IMR-90 (cell line): ENCODE measurements at regions not wholly inside any gene's neighbourhood (a gene's known extent, or its start where the extent isn't known, plus 50 kb on each side); places are given as distances from the start of the nearest gene placed in this dataset.

ENCODE experiments used
- ATAC-seq: fragments of 200-7000 bp; cut with Tn5 transposase; 2 replicates; pipeline ENCODE4 v1.9.1; 2020; ENCODE audit warnings: low read depth, mild to moderate bottlenecking, moderate library complexity
- BruUV-seq: library from RNA; stranded (reverse); fragments of 400-500 nt; replicated peaks from 2 replicates; lab custom pipeline; 2021; lab: Mats Ljungman, UMichigan
- CTCF ChIA-PET: fragments of 300-600 bp; formaldehyde crosslinking; extraction: SDS; loops from one replicate; lab custom pipeline; 2021; ENCODE audit warnings: antibody characterized with exemption; lab: Yijun Ruan, JAX
- POLR2A ChIA-PET: fragments of 300-600 bp; sonication (Branson Sonifier 250); formaldehyde crosslinking; loops from one replicate; lab custom pipeline; 2022; ENCODE audit warnings: antibody characterized with exemption; ENCODE audit not compliant: unreplicated experiment; lab: Charles Lee
- DNase-seq: peaks from one replicate; pipeline ENCODE4 v3.0.0; 2013
- H2AFZ ChIP-seq: replicated peaks from 2 replicates; pipeline ENCODE3; 2013; ENCODE audit warnings: low read length, mild to moderate bottlenecking; ENCODE audit not compliant: poor library complexity
- H2AK5ac ChIP-seq: 2 replicates; pipeline ENCODE4 v1.6.1; 2013; ENCODE audit warnings: low read depth, low read length, inconsistent platforms
- H2AK9ac ChIP-seq: replicated peaks from 2 replicates; pipeline ENCODE3; 2013; ENCODE audit warnings: mild to moderate bottlenecking, low read depth, low read length, moderate library complexity; ENCODE audit not compliant: poor library complexity
- H2BK120ac ChIP-seq: 2 replicates; pipeline ENCODE4 v1.6.1; 2013; ENCODE audit warnings: low read depth, low read length, inconsistent platforms
- H2BK15ac ChIP-seq: 3 replicates; pipeline ENCODE4 v1.6.1; 2013; ENCODE audit warnings: low read depth, low read length, inconsistent platforms
- H2BK20ac ChIP-seq: 2 replicates; pipeline ENCODE4 v1.6.1; 2013; ENCODE audit warnings: low read depth, mild to moderate bottlenecking, inconsistent platforms, low read length, moderate library complexity
- H2BK5ac ChIP-seq: 2 replicates; pipeline ENCODE4 v1.6.1; 2013; ENCODE audit warnings: mild to moderate bottlenecking, low read depth, low read length, inconsistent platforms; ENCODE audit not compliant: poor library complexity, severe bottlenecking
- H3K14ac ChIP-seq: replicated peaks from 2 replicates; pipeline ENCODE4 v1.6.1; 2013; ENCODE audit warnings: low read depth, low read length, inconsistent platforms
- H3K18ac ChIP-seq: 2 replicates; pipeline ENCODE4 v1.6.1; 2013; ENCODE audit warnings: low read depth, low read length, control low read depth
- H3K23ac ChIP-seq: 2 replicates; pipeline ENCODE4 v1.6.1; 2013; ENCODE audit warnings: low read depth, low read length, inconsistent platforms
- H3K27ac ChIP-seq: 2 replicates; pipeline ENCODE4 v1.5.1; 2013; ENCODE audit warnings: mild to moderate bottlenecking, control low read depth, low read length; ENCODE audit not compliant: insufficient read depth
- H3K27me3 ChIP-seq: 2 replicates; pipeline ENCODE4 v1.6.1; 2013; ENCODE audit warnings: low read length; ENCODE audit not compliant: control insufficient read depth, insufficient read depth
- H3K36me3 ChIP-seq: 2 replicates; pipeline ENCODE4 v1.6.1; 2013; ENCODE audit warnings: low read length, mixed read lengths; ENCODE audit not compliant: control insufficient read depth, insufficient read depth
- H3K4ac ChIP-seq: 2 replicates; pipeline ENCODE4 v1.6.1; 2013; ENCODE audit warnings: low read depth, low read length, inconsistent platforms
- H3K4me1 ChIP-seq: 2 replicates; pipeline ENCODE4 v1.6.1; 2013; ENCODE audit warnings: low read length, mixed read lengths; ENCODE audit not compliant: control insufficient read depth, insufficient read depth
- H3K4me2 ChIP-seq: 2 replicates; pipeline ENCODE4 v1.6.1; 2013; ENCODE audit warnings: low read depth, mild to moderate bottlenecking, control low read depth, low read length, moderate library complexity
- H3K4me3 ChIP-seq: 2 replicates; pipeline ENCODE4 v1.5.1; 2013; ENCODE audit warnings: low read depth, mild to moderate bottlenecking, control low read depth, low read length, moderate library complexity; ENCODE audit not compliant: insufficient read depth
- H3K56ac ChIP-seq: 2 replicates; pipeline ENCODE4 v1.6.1; 2013; ENCODE audit warnings: low read length, inconsistent platforms; ENCODE audit not compliant: insufficient read depth; ENCODE audit errors: extremely low read depth
- H3K79me1 ChIP-seq, 2 experiments: 2 replicates each; pipeline ENCODE4 v1.6.1; 2013; ENCODE audit warnings: low read length in 2 of 2, inconsistent platforms in 1 of 2, low read depth in 1 of 2
- H3K9ac ChIP-seq: 2 replicates; pipeline ENCODE4 v1.6.1; 2013; ENCODE audit warnings: low read depth, low read length, control low read depth
- H3K9me1 ChIP-seq: 2 replicates; pipeline ENCODE4 v1.6.1; 2013; ENCODE audit warnings: low read length, inconsistent platforms; ENCODE audit not compliant: insufficient read depth
- H3K9me3 ChIP-seq: 2 replicates; pipeline ENCODE4 v1.6.1; 2013; ENCODE audit warnings: low read length; ENCODE audit not compliant: control insufficient read depth, insufficient read depth
- H4K20me1 ChIP-seq: 2 replicates; pipeline ENCODE4 v1.6.1; 2013; ENCODE audit warnings: low read length, inconsistent platforms; ENCODE audit not compliant: insufficient read depth
- H4K5ac ChIP-seq: 2 replicates; pipeline ENCODE4 v1.6.1; 2013; ENCODE audit warnings: mild to moderate bottlenecking, low read depth, low read length, control low read depth
- H4K8ac ChIP-seq, 2 experiments: 2 replicates each; pipeline ENCODE4 v1.6.1; 2013; ENCODE audit warnings: low read depth in 2 of 2, low read length in 2 of 2, control low read depth in 1 of 2, inconsistent platforms in 1 of 2
- H4K91ac ChIP-seq: 2 replicates; pipeline ENCODE4 v1.6.1; 2013; ENCODE audit warnings: low read depth, low read length, inconsistent platforms; ENCODE audit not compliant: insufficient read depth
- RAD21 ChIP-seq: IDR thresholded peaks from 2 replicates; pipeline ENCODE4 v1.6.1; 2012; ENCODE audit warnings: low read length, improper control_type of control experiment
- SMC3 ChIP-seq: fragments of 150-350 bp; IDR thresholded peaks from 2 replicates; pipeline ENCODE4 v1.6.1; 2016; ENCODE audit warnings: low read depth, mild to moderate bottlenecking, antibody characterized with exemption, low read length, moderate library complexity
- USF2 ChIP-seq: fragments of 150-350 bp; IDR thresholded peaks from 2 replicates; pipeline ENCODE4 v1.6.1; 2017; ENCODE audit warnings: mild to moderate bottlenecking, antibody characterized with exemption, low read length, low read depth
- dilution Hi-C: fragments of 300-500 bp; cut with HindIII; formaldehyde crosslinking; loops from one replicate; pipeline ENCODE4 v1.14.3; 2018; ENCODE audit warnings: low sequenced_read_pairs; ENCODE audit not compliant: unreplicated experiment
- in situ Hi-C: fragments of 300-500 bp; cut with MboI; formaldehyde crosslinking; loops from 3 replicates; pipeline ENCODE4 v1.14.3; 2019; ENCODE audit warnings: low sequenced_read_pairs, inconsistent platforms, mixed read lengths
- intact Hi-C: fragments of 100-400 bp; cut with micrococcal nuclease; formaldehyde crosslinking; loops from 2 replicates; pipeline ENCODE4 v1.10.0; 2022

DNA sequence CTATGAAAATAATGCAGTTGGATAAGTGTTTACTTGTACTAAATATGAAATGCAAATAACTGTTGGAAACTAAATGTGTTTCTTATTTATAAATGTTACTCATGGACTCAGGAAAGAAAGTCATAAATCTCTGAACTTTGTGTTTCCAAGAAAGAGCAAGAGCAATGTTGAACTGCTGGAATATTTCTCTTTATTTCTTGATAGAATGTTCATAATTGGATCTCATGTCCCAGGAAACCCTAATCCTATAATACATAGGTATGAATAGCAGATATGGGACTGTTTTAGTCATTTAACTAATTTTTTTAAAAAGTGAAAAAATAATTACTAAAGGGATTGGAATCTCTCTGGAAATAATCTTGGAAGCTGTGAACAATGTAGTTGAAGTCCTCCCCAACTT lies 245.0 kb upstream of the ACTBL2 start:
- CTCF ChIA-PET, result no interaction called here
- no peak for ATAC-seq
- no peak overlapping the region for H2BK20ac ChIP-seq
- dilution Hi-C loops, result no loop called here
- H3K36me3 ChIP-seq, result no peaks in the 10 kb centered on the region
- no peak overlapping the region for H3K56ac ChIP-seq
- no peak overlapping the region for H4K91ac ChIP-seq
- BruUV-seq, result no TSS peak
- H2BK15ac ChIP-seq, result no peak overlapping the region
- peaks cover 9% of the 10 kb centered on the region for H3K4me1 ChIP-seq
- no peak for TF ChIP-seq RAD21
- no peak for TF ChIP-seq USF2
- no peak for TF ChIP-seq SMC3
- no peak overlapping the region for H3K4me3 ChIP-seq
- H3K27ac ChIP-seq, result no peak overlapping the region
- no peak overlapping the region for H2AK9ac ChIP-seq
- H3K79me1 ChIP-seq, result no peaks in the 10 kb centered on the region
- in situ Hi-C loops, result no loop called here
- H3K9ac ChIP-seq, result no peak overlapping the region
- H3K9me3 ChIP-seq, result no peaks in the 10 kb centered on the region
- POLR2A ChIA-PET, result no interaction called here
- no peaks in the 10 kb centered on the region for H4K20me1 ChIP-seq
- H4K5ac ChIP-seq, result no peak overlapping the region
- no peak overlapping the region for H4K8ac ChIP-seq
- no peak for DNase-seq
- H3K27me3 ChIP-seq, result no peaks in the 10 kb centered on the region
- H3K18ac ChIP-seq, result no peak overlapping the region
- H2AK5ac ChIP-seq, result no peak overlapping the region
- H3K9me1 ChIP-seq, result peaks cover 3% of the 10 kb centered on the region; the same call in 1 of the 2 replicates
- H3K23ac ChIP-seq, result no peak overlapping the region
- H2AFZ ChIP-seq, result no peak overlapping the region
- intact Hi-C loops, result no loop called here
- H3K4ac ChIP-seq, result no peak overlapping the region
- H2BK120ac ChIP-seq, result no peak overlapping the region
- no peak overlapping the region for H2BK5ac ChIP-seq
- no peak overlapping the region for H3K4me2 ChIP-seq
- H3K14ac ChIP-seq, result no peak overlapping the region
